ENCODE measurements at regions not wholly inside any gene's neighbourhood (a gene's known extent, or its start where the extent isn't known, plus 50 kb on each side); places are given as distances from the start of the nearest gene placed in this dataset.
"Not testable (repeated sequence)": the region's sequence is repeated elsewhere in the genome, so short reads cannot be mapped to it uniquely, and the experiment has no call there.

- intact Hi-C loops (cut with DNase I; ENCODE audit: low total_unique reads): no loop called here
- Histone ChIP-seq H3K9me3 (no peaks in the 10 kb centered on the region), H3K4me3 (no peak overlapping the region), H3K36me3 (no peaks in the 10 kb centered on the region), H3K4me1 (no peaks in the 10 kb centered on the region), H3K27ac (no peak overlapping the region), H3K27me3 (no peaks in the 10 kb centered on the region)
- no peak for TF ChIP-seq POLR2A (IDR thresholded peaks at IDR 0.05)
- no peak for TF ChIP-seq CTCF (IDR thresholded peaks at IDR 0.05)
- TF ChIP-seq POLR2AphosphoS5 (IDR thresholded peaks at IDR 0.05): no peak
- DNase-seq (ENCODE audit: low spot score in 2 of 2): no peak
Measured at GRCh38 chrY:7543506-7543905, 632.0 kb upstream of the AMELY start.

GRCh38 chrY:7542256-7542858, 630.8 kb upstream of the AMELY start:
- H3K4me3 ChIP-seq: no peak overlapping the region
- H3K4me1 ChIP-seq: no peaks in the 10 kb centered on the region
- DNase-seq (ENCODE audit: low spot score in 2 of 2): no peak
- no peak for TF ChIP-seq CTCF (IDR thresholded peaks at IDR 0.05)
- no peak overlapping the region for H3K27ac ChIP-seq
- no peaks in the 10 kb centered on the region for H3K9me3 ChIP-seq
- H3K27me3 ChIP-seq: no peaks in the 10 kb centered on the region
- intact Hi-C loops (cut with DNase I; ENCODE audit: low total_unique reads): no loop called here
- no peaks in the 10 kb centered on the region for H3K36me3 ChIP-seq

DNA sequence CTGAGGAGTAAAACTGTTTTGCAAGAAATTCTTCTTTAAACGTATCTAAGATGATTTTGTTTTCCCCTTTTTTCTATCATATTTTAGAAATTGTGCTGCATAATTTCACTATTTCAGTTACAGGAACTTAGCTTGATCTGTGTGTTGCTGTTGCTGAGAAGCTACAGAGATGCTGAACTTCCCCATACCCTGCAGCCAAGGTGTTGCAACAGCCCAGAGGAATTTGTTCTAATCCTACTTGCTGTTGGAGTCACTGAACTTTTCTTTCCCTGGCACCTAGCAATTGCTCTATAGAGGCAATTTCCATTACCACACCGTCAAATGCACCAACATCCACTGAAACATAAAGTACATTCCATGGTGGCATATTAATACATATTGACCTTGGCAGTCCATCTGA, 617.8 kb upstream of the AMELY start:
- no peaks in the 10 kb centered on the region for H3K27me3 ChIP-seq
- no peak overlapping the region for H3K27ac ChIP-seq
- H3K4me3 ChIP-seq: no peak overlapping the region
- no peaks in the 10 kb centered on the region for H3K4me1 ChIP-seq
- no peaks in the 10 kb centered on the region for H3K9me3 ChIP-seq
- no peak for DNase-seq (ENCODE audit: low spot score in 2 of 2)
- TF ChIP-seq POLR2A (IDR thresholded peaks at IDR 0.05): no peak
- TF ChIP-seq POLR2AphosphoS5 (IDR thresholded peaks at IDR 0.05): no peak
- TF ChIP-seq CTCF (IDR thresholded peaks at IDR 0.05): no peak
- intact Hi-C loops (cut with DNase I; ENCODE audit: low total_unique reads): no loop called here
- no peaks in the 10 kb centered on the region for H3K36me3 ChIP-seq

DNA sequence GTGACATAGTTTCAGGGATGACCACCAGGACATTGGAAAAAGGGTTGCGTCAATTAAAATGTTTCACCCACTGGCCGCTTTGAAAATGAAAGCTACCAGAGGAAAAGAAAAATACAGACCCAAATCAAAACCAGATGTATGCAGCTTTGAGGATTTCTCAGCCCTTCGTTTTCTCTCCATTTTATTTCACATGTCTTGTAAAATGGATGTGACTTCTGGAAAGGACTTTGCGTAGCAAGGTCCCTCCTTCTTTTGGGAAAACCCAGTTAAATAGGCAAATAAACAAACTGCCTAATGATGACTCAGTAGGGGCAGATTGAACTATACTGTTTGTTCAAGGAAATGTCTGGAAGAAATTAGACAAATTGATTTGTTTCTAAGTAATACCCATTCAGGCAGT, 616.0 kb upstream of the AMELY start:
- H3K4me3 ChIP-seq; H3K27ac ChIP-seq; H3K9me3 ChIP-seq; H3K27me3 ChIP-seq; H3K36me3 ChIP-seq; DNase-seq (ENCODE audit: low spot score in 2 of 2); intact Hi-C loops (cut with DNase I; ENCODE audit: low total_unique reads); H3K4me1 ChIP-seq: not testable (repeated sequence)

GRCh38 chrY:7518387-7518786, 606.8 kb upstream of the AMELY start:
- Histone ChIP-seq H3K27me3 (no peaks in the 10 kb centered on the region), H3K9me3 (no peaks in the 10 kb centered on the region), H3K27ac (no peak overlapping the region), H3K4me1 (no peaks in the 10 kb centered on the region), H3K36me3 (no peaks in the 10 kb centered on the region), H3K4me3 (no peak overlapping the region)
- intact Hi-C loops (cut with DNase I; ENCODE audit: low total_unique reads): no loop called here
- TF ChIP-seq CTCF (IDR thresholded peaks at IDR 0.05) (no peak), POLR2A (IDR thresholded peaks at IDR 0.05) (no peak), POLR2AphosphoS5 (IDR thresholded peaks at IDR 0.05) (no peak)
- DNase-seq (ENCODE audit: low spot score in 2 of 2): no peak

DNA sequence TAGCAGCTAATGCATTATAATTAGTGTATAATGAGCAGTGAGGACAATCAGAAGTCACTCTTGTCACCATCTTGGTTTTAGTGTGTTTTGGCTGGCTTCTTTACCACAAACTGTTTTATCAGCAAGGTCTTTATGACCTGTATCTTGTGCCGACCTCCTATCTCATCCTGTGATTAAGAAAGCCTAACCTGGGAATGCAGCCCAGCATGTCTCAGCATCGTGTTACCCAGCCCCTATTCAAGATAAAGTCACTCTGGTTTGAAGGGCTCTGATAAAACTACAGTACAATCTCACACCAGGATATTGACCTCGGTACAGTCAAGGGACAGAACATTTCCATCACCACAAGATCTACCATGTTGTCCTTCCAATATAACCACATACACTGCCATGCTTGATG, 604.7 kb upstream of the AMELY start:
- Histone ChIP-seq H3K36me3 (no peaks in the 10 kb centered on the region), H3K27me3 (no peaks in the 10 kb centered on the region), H3K27ac (no peak overlapping the region), H3K9me3 (no peaks in the 10 kb centered on the region), H3K4me1 (no peaks in the 10 kb centered on the region), H3K4me3 (no peak overlapping the region)
- no peak for TF ChIP-seq CTCF (IDR thresholded peaks at IDR 0.05)
- no peak for TF ChIP-seq POLR2A (IDR thresholded peaks at IDR 0.05)
- TF ChIP-seq POLR2AphosphoS5 (IDR thresholded peaks at IDR 0.05): no peak
- no peak for DNase-seq (ENCODE audit: low spot score in 2 of 2)
- intact Hi-C loops (cut with DNase I; ENCODE audit: low total_unique reads): no loop called here

Measured in breast epithelium (tissue), 4 donors.